Loucy (cell line): ENCODE measurements at regions not wholly inside any gene's neighbourhood (a gene's known extent, or its start where the extent isn't known, plus 50 kb on each side); places are given as distances from the start of the nearest gene placed in this dataset.

Experiments used
- H2AFZ ChIP-seq: fragments of 200-600 bp; sonication (generic); 2 replicates; pipeline ENCODE4 v1.6.0; 2016; ENCODE audit warnings: antibody characterized with exemption, mild to moderate bottlenecking, low read length, moderate library complexity
- H3F3A ChIP-seq: fragments of 200-600 bp; 2 replicates; pipeline ENCODE4 v1.6.0; 2016; ENCODE audit warnings: antibody characterized with exemption, low read depth, mild to moderate bottlenecking
- H3K27me3 ChIP-seq: fragments of 200-600 bp; sonication (generic); 2 replicates; pipeline ENCODE4 v1.6.1; 2014; ENCODE audit warnings: low read length, mild to moderate bottlenecking; ENCODE audit not compliant: insufficient read depth, poor library complexity, severe bottlenecking
- H3K36me3 ChIP-seq: fragments of 200-600 bp; sonication (generic); 2 replicates; pipeline ENCODE4 v1.6.1; 2016; ENCODE audit warnings: low read length; ENCODE audit not compliant: insufficient read depth
- H3K4me1 ChIP-seq: fragments of 200-600 bp; sonication (generic); 2 replicates; pipeline ENCODE4 v1.5.1; 2014; ENCODE audit warnings: low read length, mild to moderate bottlenecking; ENCODE audit not compliant: insufficient read depth, poor library complexity, severe bottlenecking
- H3K4me2 ChIP-seq: fragments of 200-600 bp; sonication (generic); 2 replicates; pipeline ENCODE4 v1.6.0; 2014; ENCODE audit warnings: antibody characterized with exemption, low read length, low read depth, mild to moderate bottlenecking; ENCODE audit not compliant: poor library complexity, severe bottlenecking
- H3K4me3 ChIP-seq: fragments of 200-600 bp; sonication (generic); 2 replicates; pipeline ENCODE4 v1.5.1; 2014; ENCODE audit warnings: low read length, mild to moderate bottlenecking, mixed read lengths; ENCODE audit not compliant: poor library complexity, severe bottlenecking
- H3K79me2 ChIP-seq: fragments of 200-600 bp; sonication (generic); 2 replicates; pipeline ENCODE4 v1.6.1; 2014; ENCODE audit warnings: low read length; ENCODE audit not compliant: insufficient read depth
- H3K9ac ChIP-seq: fragments of 200-600 bp; sonication (generic); 2 replicates; pipeline ENCODE4 v1.6.0; 2014; ENCODE audit warnings: mild to moderate bottlenecking, low read depth, low read length, moderate library complexity; ENCODE audit not compliant: poor library complexity, severe bottlenecking
- H3K9me2 ChIP-seq: fragments of 200-600 bp; sonication (generic); replicated peaks from 2 replicates; pipeline ENCODE4 v1.6.1; 2016; ENCODE audit warnings: low read depth, low read length, mixed read lengths
- H3K9me3 ChIP-seq: fragments of 200-600 bp; sonication (generic); 2 replicates; pipeline ENCODE4 v1.6.1; 2014; ENCODE audit warnings: mild to moderate bottlenecking, antibody characterized with exemption, low read length, low read depth; ENCODE audit not compliant: insufficient read depth
- H4K20me1 ChIP-seq: fragments of 200-600 bp; sonication (generic); 2 replicates; pipeline ENCODE4 v1.6.0; 2014; ENCODE audit warnings: antibody characterized with exemption, low read length, mild to moderate bottlenecking; ENCODE audit not compliant: insufficient read depth, poor library complexity, severe bottlenecking
- CTCF ChIP-seq: fragments of 200-600 bp; sonication (generic); conservative IDR thresholded peaks from 2 replicates; pipeline ENCODE4 v1.5.1; 2014; ENCODE audit warnings: mild to moderate bottlenecking, antibody characterized with exemption, low read length
- EZH2phosphoT487 ChIP-seq: fragments of 200-600 bp; IDR thresholded peaks from 2 replicates; pipeline ENCODE4 v1.6.1; 2018; ENCODE audit warnings: antibody characterized with exemption, mild to moderate bottlenecking, moderate library complexity, borderline replicate concordance

GRCh38 chr13:39904959-39905358, 249.5 kb downstream of the COG6 start:
- Histone ChIP-seq H3K36me3 (no peaks in the 10 kb centered on the region), H3K79me2 (no peaks in the 10 kb centered on the region), H4K20me1 (no peaks in the 10 kb centered on the region), H3K9me3 (no peaks in the 10 kb centered on the region), H3K4me1 (no peaks in the 10 kb centered on the region), H3K9ac (no peak overlapping the region), H3F3A (no peaks in the 10 kb centered on the region), H2AFZ (no peak overlapping the region), H3K4me2 (no peak overlapping the region), H3K9me2 (no peaks in the 10 kb centered on the region), H3K27me3 (no peaks in the 10 kb centered on the region), H3K4me3 (no peak overlapping the region)
- TF ChIP-seq CTCF (no peak), EZH2phosphoT487 (no peak)

DNA sequence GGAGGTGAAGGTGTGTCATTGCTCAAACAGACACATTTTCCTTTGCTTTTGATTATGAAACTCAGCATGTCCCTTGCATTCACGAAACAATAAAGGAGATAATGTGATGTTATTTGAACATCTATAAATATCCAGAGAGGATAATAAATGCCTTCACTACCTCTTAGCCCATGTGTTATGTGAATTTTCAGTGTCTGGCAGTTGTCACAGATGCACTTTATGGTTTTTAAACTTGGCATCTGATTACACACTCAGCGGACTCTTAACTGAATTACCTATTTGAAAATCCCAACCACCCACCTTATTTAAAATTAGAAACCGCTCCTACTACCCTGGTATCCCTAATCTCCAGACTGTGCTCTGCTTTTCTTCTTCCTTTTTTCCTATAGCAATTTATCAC, 254.2 kb downstream of the COG6 start:
- no peak overlapping the region for H2AFZ ChIP-seq
- H3K36me3 ChIP-seq, result no peaks in the 10 kb centered on the region
- H3K9ac ChIP-seq, result no peak overlapping the region
- H3K4me2 ChIP-seq, result no peak overlapping the region
- no peaks in the 10 kb centered on the region for H3K27me3 ChIP-seq
- no peaks in the 10 kb centered on the region for H3K9me3 ChIP-seq
- no peaks in the 10 kb centered on the region for H3F3A ChIP-seq
- no peaks in the 10 kb centered on the region for H3K79me2 ChIP-seq
- H3K4me1 ChIP-seq, result peaks cover 3% of the 10 kb centered on the region
- H3K9me2 ChIP-seq, result no peaks in the 10 kb centered on the region
- TF ChIP-seq CTCF (no peak), EZH2phosphoT487 (no peak)
- no peaks in the 10 kb centered on the region for H4K20me1 ChIP-seq
- no peak overlapping the region for H3K4me3 ChIP-seq

DNA sequence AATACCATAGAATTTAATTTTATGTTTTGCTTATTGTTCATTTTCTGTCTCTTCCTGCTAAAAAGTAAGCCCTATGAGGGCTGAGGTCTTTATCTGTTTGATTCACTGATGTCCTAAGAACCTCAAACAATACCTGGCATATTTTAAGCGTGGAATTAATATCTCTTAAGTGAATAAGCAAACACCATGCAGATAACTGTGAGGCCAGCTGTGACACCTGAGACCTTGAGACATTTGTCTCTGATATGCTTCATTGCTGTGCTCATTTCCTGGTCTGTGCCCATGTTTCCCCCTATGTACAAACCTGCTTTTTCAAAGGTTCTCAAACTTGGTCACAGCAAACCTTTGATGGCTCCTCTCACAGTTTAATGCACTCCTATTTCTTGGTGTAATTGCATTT, 254.6 kb downstream of the COG6 start:
- no peaks in the 10 kb centered on the region for H3K9me3 ChIP-seq

More for the DNA sequence above, 254.6 kb downstream of the COG6 start:
- Histone ChIP-seq H3K9me2 (no peaks in the 10 kb centered on the region), H2AFZ (no peak overlapping the region), H3K4me3 (no peak overlapping the region), H3K4me1 (peaks cover 3% of the 10 kb centered on the region), H3K79me2 (no peaks in the 10 kb centered on the region), H3K9ac (no peak overlapping the region), H4K20me1 (no peaks in the 10 kb centered on the region), H3K36me3 (no peaks in the 10 kb centered on the region), H3K4me2 (no peak overlapping the region), H3K27me3 (no peaks in the 10 kb centered on the region), H3F3A (no peaks in the 10 kb centered on the region)
- TF ChIP-seq CTCF, result no peak
- no peak for TF ChIP-seq EZH2phosphoT487
